Glutamatergic neuron (in vitro differentiated cells): ENCODE measurements at regions not wholly inside any gene's neighbourhood (a gene's known extent, or its start where the extent isn't known, plus 50 kb on each side); places are given as distances from the start of the nearest gene placed in this dataset.

Experiments used
- DNase-seq: peaks from one replicate; pipeline ENCODE4 v3.0.0; 2022
- H3K27ac Mint-ChIP-seq: one replicate; pipeline ENCODE4 v1.8.0; 2020; ENCODE audit warnings: mild to moderate bottlenecking, mixed read lengths, inconsistent platforms; ENCODE audit not compliant: unreplicated experiment
- H3K27me3 Mint-ChIP-seq: one replicate; pipeline ENCODE4 v1.8.0; 2020; ENCODE audit warnings: mild to moderate bottlenecking, moderate library complexity, mixed read lengths, inconsistent platforms; ENCODE audit not compliant: unreplicated experiment
- H3K36me3 Mint-ChIP-seq: one replicate; pipeline ENCODE4 v1.8.0; 2020; ENCODE audit warnings: mild to moderate bottlenecking, mixed read lengths, inconsistent platforms; ENCODE audit not compliant: unreplicated experiment
- H3K4me1 Mint-ChIP-seq: one replicate; pipeline ENCODE4 v1.8.0; 2020; ENCODE audit warnings: mild to moderate bottlenecking, low read depth, mixed read lengths, inconsistent platforms; ENCODE audit not compliant: unreplicated experiment
- H3K4me3 Mint-ChIP-seq: one replicate; pipeline ENCODE4 v1.8.0; 2020; ENCODE audit warnings: mild to moderate bottlenecking, mixed read lengths, inconsistent platforms; ENCODE audit not compliant: unreplicated experiment
- H3K9me3 Mint-ChIP-seq: one replicate; pipeline ENCODE4 v1.8.0; 2020; ENCODE audit warnings: mild to moderate bottlenecking, moderate library complexity, mixed read lengths, inconsistent platforms; ENCODE audit not compliant: unreplicated experiment
- TF ChIP-seq, protein P1 (sequence below): fragments of 200-600 bp; sonication (generic); IDR thresholded peaks from one replicate; pipeline ENCODE4 v1.5.0; 2021; ENCODE audit not compliant: partially characterized antibody, unreplicated experiment

DNA sequence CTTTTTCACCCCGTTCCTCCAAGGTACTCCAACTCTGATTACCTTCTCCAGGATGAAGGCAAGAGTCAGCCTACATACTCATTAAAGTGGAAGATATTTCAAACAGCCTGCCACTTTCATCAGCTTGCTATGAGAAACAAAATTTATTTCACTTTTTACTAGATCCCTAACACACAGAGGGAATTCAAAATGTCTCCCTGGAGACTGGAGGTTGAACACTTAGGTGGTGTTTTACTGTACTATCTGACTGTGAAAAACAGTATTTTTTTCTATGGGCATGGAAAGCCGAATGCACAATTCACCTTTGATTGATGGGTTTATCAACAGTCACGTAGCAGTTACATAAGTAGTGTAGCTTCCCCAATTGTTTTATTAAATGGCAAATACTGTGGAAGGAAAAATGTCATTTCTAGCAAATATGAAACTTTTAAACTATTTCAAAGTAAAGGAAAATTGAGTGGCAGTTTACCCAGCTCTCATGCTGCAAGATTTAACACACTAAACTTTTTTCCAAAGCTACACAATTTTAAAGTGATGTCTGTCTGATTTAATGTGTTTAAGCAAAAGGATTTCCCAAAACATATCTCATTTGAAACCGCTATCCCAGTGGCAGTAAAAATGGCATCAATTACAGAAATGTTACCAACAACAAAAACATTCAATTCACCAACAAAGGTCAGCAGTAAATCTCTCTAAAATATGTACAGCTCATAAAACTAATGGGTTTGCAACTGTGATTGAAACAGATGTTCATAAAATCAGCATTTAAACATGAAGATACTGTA lies 125.0 kb upstream of the TLE4 start:
- Mint-ChIP-seq H3K4me1 (no peaks in the 10 kb centered on the region), H3K9me3 (no peaks in the 10 kb centered on the region), H3K36me3 (no peaks in the 10 kb centered on the region), H3K4me3 (no peak overlapping the region), H3K27ac (no peak overlapping the region), H3K27me3 (no peaks in the 10 kb centered on the region)
- TF ChIP-seq, protein P1, sequence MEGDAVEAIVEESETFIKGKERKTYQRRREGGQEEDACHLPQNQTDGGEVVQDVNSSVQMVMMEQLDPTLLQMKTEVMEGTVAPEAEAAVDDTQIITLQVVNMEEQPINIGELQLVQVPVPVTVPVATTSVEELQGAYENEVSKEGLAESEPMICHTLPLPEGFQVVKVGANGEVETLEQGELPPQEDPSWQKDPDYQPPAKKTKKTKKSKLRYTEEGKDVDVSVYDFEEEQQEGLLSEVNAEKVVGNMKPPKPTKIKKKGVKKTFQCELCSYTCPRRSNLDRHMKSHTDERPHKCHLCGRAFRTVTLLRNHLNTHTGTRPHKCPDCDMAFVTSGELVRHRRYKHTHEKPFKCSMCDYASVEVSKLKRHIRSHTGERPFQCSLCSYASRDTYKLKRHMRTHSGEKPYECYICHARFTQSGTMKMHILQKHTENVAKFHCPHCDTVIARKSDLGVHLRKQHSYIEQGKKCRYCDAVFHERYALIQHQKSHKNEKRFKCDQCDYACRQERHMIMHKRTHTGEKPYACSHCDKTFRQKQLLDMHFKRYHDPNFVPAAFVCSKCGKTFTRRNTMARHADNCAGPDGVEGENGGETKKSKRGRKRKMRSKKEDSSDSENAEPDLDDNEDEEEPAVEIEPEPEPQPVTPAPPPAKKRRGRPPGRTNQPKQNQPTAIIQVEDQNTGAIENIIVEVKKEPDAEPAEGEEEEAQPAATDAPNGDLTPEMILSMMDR = no peak
- no peak for DNase-seq

DNA sequence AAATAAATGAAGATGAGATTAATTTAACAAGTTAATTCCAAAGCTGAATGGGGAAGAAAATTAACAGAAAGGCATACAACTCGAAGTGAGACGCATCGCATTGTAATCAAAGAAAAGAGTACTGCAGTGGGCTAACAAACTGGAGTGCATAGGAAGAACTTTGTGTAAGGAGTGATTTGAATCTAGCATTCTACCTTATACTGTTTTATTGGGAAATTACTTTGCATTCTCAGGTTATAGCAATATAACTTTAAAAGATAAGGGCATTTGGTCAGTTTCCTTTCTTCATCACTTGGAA lies 124.5 kb upstream of the TLE4 start:
- Mint-ChIP-seq H3K4me1 (no peaks in the 10 kb centered on the region), H3K9me3 (peaks cover under 1% of the 10 kb centered on the region)

DNA sequence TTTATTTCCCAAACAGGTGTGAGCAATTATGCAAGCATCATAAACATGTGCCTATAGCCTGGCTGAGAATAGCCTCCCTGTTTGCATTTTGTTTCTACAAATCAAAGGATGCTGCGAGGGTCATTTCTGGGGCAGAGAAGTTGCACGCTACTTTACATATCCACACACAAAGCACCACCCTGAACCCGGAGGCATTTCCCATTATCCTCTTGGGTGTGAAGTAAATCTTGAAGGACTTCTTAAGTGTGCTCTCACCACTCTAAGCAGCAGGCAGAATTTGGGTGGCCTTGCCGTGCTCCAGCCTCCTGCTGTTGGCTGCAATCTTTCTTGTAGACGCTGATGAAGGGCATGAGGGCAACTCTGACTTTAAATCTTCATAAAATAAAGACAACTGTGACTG lies 124.0 kb upstream of the TLE4 start:
- H3K27ac Mint-ChIP-seq = no peak overlapping the region
- H3K27me3 Mint-ChIP-seq = no peaks in the 10 kb centered on the region
- H3K9me3 Mint-ChIP-seq = peaks cover 3% of the 10 kb centered on the region
- peaks cover 5% of the 10 kb centered on the region for H3K36me3 Mint-ChIP-seq
- TF ChIP-seq, protein P1 = no peak
- H3K4me1 Mint-ChIP-seq = no peaks in the 10 kb centered on the region
- DNase-seq = no peak
- no peak overlapping the region for H3K4me3 Mint-ChIP-seq

More for the DNA sequence above, 124.5 kb upstream of the TLE4 start:
- Mint-ChIP-seq H3K27ac (no peak overlapping the region), H3K36me3 (peaks cover 2% of the 10 kb centered on the region), H3K27me3 (no peaks in the 10 kb centered on the region), H3K4me3 (no peak overlapping the region)
- DNase-seq = no peak
- TF ChIP-seq, protein P1 = no peak

DNA sequence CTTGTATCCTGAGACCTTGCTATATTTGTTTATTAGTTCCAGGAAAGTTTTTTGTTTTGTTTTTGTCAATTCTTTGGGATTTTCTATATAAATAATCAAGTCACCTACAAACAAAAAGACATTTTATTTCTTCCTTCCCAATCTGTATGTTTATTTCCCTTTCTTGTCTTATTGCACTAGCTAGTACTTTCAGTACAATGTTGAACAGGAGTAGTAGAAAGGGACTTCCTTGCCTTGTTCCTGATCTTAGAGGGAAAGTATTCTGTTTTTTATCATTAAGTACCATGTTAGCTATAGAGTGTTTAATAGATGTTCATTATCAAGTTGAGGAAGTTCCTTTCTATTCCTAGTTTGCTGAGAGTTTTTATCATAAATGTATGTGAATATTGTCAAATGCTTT lies 119.5 kb upstream of the TLE4 start:
- H3K27me3 Mint-ChIP-seq = no peaks in the 10 kb centered on the region
- H3K9me3 Mint-ChIP-seq = peaks cover 3% of the 10 kb centered on the region
- no peak overlapping the region for H3K4me3 Mint-ChIP-seq
- no peaks in the 10 kb centered on the region for H3K4me1 Mint-ChIP-seq
- no peak overlapping the region for H3K27ac Mint-ChIP-seq
- TF ChIP-seq, protein P1 = no peak
- no peak for DNase-seq
- peaks cover 5% of the 10 kb centered on the region for H3K36me3 Mint-ChIP-seq

DNA sequence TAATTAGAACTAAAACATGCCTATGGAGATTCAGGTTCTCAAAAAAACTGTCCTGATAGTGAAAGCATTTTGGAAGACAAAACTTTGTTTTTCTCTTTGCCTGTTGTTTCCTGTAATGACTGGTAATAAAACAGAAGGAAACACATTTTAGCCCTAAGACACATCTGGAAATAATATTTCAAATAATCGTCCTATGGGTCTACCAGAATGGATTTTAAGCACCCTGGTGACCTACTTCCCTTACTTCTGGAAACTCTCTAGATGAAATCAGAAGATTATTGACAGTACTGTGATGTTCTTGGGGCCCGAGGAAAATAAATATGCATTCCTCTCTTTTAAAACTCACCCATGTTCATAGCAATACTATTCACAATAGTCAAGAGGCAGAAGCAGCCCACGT lies 110.1 kb upstream of the TLE4 start:
- no peaks in the 10 kb centered on the region for H3K36me3 Mint-ChIP-seq
- H3K27me3 Mint-ChIP-seq = no peaks in the 10 kb centered on the region
- H3K4me1 Mint-ChIP-seq = peaks cover 9% of the 10 kb centered on the region
- H3K27ac Mint-ChIP-seq = no peak overlapping the region
- TF ChIP-seq, protein P1 = no peak
- no peak for DNase-seq
- no peaks in the 10 kb centered on the region for H3K9me3 Mint-ChIP-seq
- no peak overlapping the region for H3K4me3 Mint-ChIP-seq
